T-helper 17 cell (primary cell): ENCODE measurements at regions not wholly inside any gene's neighbourhood (a gene's known extent, or its start where the extent isn't known, plus 50 kb on each side); places are given as distances from the start of the nearest gene placed in this dataset.
A peak's percentile ranks its signal among the peaks of the same experiment; 100 is the strongest.

ENCODE experiments used
- ATAC-seq: fragments of 150-1000 bp; cut with Tn5 transposase; 2 replicates; pipeline ENCODE4 v1.10.0; 2021; ENCODE audit warnings: mild to moderate bottlenecking, moderate library complexity
- DNase-seq, 3 donors: peaks; one replicate each; pipeline versions ENCODE4 v3.0.0 to v3.0.0-alpha.2; 2020 to 2021
- H3K9me3 ChIP-seq: one replicate; pipeline ENCODE4 v1.7.0; 2013; ENCODE audit warnings: low read length, mild to moderate bottlenecking; ENCODE audit not compliant: control insufficient read depth, poor library complexity, severe bottlenecking
- H3K27ac Mint-ChIP-seq: one replicate; pipeline ENCODE4 v1.8.0; 2022; ENCODE audit warnings: mild to moderate bottlenecking, moderate library complexity, mixed read lengths
- H3K27me3 Mint-ChIP-seq: one replicate; pipeline ENCODE4 v1.8.0; 2022; ENCODE audit warnings: mixed read lengths
- H3K36me3 Mint-ChIP-seq: one replicate; pipeline ENCODE4 v1.8.0; 2022; ENCODE audit warnings: low read depth, mixed read lengths
- H3K4me1 Mint-ChIP-seq: one replicate; pipeline ENCODE4 v1.8.0; 2022; ENCODE audit warnings: mild to moderate bottlenecking, mixed read lengths
- H3K4me3 Mint-ChIP-seq: one replicate; pipeline ENCODE4 v1.8.0; 2022; ENCODE audit warnings: mild to moderate bottlenecking, moderate library complexity, mixed read lengths

DNA sequence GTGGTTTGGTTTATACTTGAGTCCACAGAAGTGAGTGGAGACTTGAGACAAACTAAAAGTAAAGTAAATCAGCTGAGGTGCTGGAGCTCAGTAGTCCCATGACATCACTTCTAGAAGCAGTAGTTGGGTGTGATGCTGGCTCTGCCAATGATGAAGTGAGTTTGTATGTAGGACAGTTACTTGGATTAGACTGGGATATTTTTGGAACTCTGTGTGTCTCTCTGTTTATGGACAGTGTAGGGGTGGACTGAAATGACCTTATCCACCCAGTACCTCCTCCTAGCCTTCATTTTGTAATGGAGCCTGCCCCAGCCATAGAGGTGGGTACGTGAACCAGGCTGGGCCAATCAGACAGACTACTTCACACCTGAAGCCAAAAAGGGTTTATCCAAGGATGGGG, 52.2 kb downstream of the POLR1D start:
- Mint-ChIP-seq H3K27me3 (peaks cover 7% of the 10 kb centered on the region), H3K4me1 (no peaks in the 10 kb centered on the region), H3K4me3 (no peak overlapping the region), H3K36me3 (no peaks in the 10 kb centered on the region), H3K27ac (no peak overlapping the region)
- DNase-seq (no peak), ATAC-seq (no peak)
- H3K9me3 ChIP-seq = no peaks in the 10 kb centered on the region

- H3K4me1 Mint-ChIP-seq = no peaks in the 10 kb centered on the region
- no peaks in the 10 kb centered on the region for H3K9me3 ChIP-seq
- H3K36me3 Mint-ChIP-seq = peaks cover 4% of the 10 kb centered on the region
- ATAC-seq (no peak), DNase-seq (no peak)
- H3K27ac Mint-ChIP-seq = no peak overlapping the region
- peaks cover 29% of the 10 kb centered on the region for H3K27me3 Mint-ChIP-seq
- no peak overlapping the region for H3K4me3 Mint-ChIP-seq
Observed at GRCh38 chr13:27678306-27679040, 56.8 kb downstream of the POLR1D start.

GRCh38 chr13:27679396-27679795, 57.7 kb downstream of the POLR1D start:
- no peaks in the 10 kb centered on the region for H3K9me3 ChIP-seq
- no peaks in the 10 kb centered on the region for H3K4me1 Mint-ChIP-seq
- H3K27me3 Mint-ChIP-seq = peaks cover 29% of the 10 kb centered on the region
- peaks cover 4% of the 10 kb centered on the region for H3K36me3 Mint-ChIP-seq
- H3K27ac Mint-ChIP-seq = no peak overlapping the region
- no peak for ATAC-seq
- DNase-seq = no peak
- H3K4me3 Mint-ChIP-seq = no peak overlapping the region

DNA sequence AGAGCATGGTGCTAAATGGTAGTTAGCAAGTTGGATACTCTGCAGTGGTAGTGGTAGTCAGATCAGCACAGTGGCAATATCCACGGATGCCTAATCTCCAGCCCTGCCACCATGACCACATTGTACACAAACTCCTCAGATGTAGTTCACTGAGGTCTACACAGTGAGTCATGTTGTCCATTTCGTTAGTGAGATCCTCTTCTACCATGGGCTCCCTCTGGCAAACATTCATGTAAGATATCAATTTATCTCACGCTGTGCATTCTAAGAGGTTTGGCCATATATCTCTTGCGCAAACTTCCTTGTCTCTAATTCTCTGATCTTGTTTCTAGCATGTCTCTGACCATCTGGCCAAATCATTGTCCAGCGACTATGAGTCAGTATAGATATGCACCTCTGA, 58.2 kb downstream of the POLR1D start:
- Mint-ChIP-seq H3K4me3 (no peak overlapping the region), H3K4me1 (no peaks in the 10 kb centered on the region), H3K36me3 (peaks cover 4% of the 10 kb centered on the region), H3K27ac (no peak overlapping the region), H3K27me3 (peaks cover 29% of the 10 kb centered on the region)
- H3K9me3 ChIP-seq = no peaks in the 10 kb centered on the region
- ATAC-seq = no peak
- DNase-seq = no peak

DNA sequence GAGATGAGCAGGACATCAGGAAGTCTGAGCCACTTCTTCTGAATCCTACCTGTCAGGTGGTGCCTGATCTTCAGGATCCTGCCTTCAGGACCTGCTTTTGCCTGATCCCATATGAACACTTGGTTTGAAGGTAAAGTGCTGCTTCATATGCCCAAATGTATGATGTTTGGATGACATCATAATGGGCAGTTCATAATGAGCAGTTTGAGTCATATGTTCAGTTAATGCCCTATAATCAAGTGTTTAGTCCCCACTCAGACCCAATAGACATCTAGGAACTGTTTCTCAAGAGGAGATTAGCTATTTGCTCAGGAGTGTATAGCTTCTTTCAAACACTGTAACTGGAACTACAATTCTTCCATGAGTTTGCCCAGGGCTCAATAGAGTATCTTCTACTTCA, 58.8 kb downstream of the POLR1D start:
- no peak overlapping the region for H3K27ac Mint-ChIP-seq

GRCh38 chr13:27691207-27691606, 69.5 kb downstream of the POLR1D start:
- Mint-ChIP-seq H3K4me3 (no peak overlapping the region), H3K36me3 (no peaks in the 10 kb centered on the region), H3K27me3 (no peaks in the 10 kb centered on the region), H3K4me1 (no peaks in the 10 kb centered on the region), H3K27ac (no peak overlapping the region)
- DNase-seq (no peak), ATAC-seq (no peak)
- H3K9me3 ChIP-seq = no peaks in the 10 kb centered on the region

More for the DNA sequence above, 58.8 kb downstream of the POLR1D start:
- H3K4me1 Mint-ChIP-seq = no peaks in the 10 kb centered on the region
- H3K36me3 Mint-ChIP-seq = peaks cover 4% of the 10 kb centered on the region
- H3K27me3 Mint-ChIP-seq = peaks cover 29% of the 10 kb centered on the region
- ATAC-seq (no peak), DNase-seq (no peak)
- no peak overlapping the region for H3K4me3 Mint-ChIP-seq
- H3K9me3 ChIP-seq = no peaks in the 10 kb centered on the region

GRCh38 chr13:27696731-27697130, 75.0 kb downstream of the POLR1D start:
- no peak for ATAC-seq

GRCh38 chr13:27699952-27700351, 78.3 kb downstream of the POLR1D start:
- H3K9me3 ChIP-seq = no peaks in the 10 kb centered on the region
- Mint-ChIP-seq H3K4me3 (no peak overlapping the region), H3K36me3 (no peaks in the 10 kb centered on the region), H3K27me3 (no peaks in the 10 kb centered on the region), H3K4me1 (peaks cover 2% of the 10 kb centered on the region), H3K27ac (no peak overlapping the region)
- ATAC-seq (no peak), DNase-seq (no peak)

More at GRCh38 chr13:27696731-27697130, 75.0 kb downstream of the POLR1D start:
- DNase-seq = no peak
- Mint-ChIP-seq H3K27me3 (no peaks in the 10 kb centered on the region), H3K27ac (no peak overlapping the region), H3K4me3 (no peak overlapping the region), H3K36me3 (no peaks in the 10 kb centered on the region), H3K4me1 (no peaks in the 10 kb centered on the region)
- H3K9me3 ChIP-seq = no peaks in the 10 kb centered on the region

- H3K27me3 Mint-ChIP-seq = peaks cover 21% of the 10 kb centered on the region
- H3K9me3 ChIP-seq = peaks cover 2% of the 10 kb centered on the region
- ATAC-seq (peak; percentile 62), DNase-seq (no peak)
- peaks cover 4% of the 10 kb centered on the region for H3K36me3 Mint-ChIP-seq
- no peak overlapping the region for H3K4me3 Mint-ChIP-seq
- no peak overlapping the region for H3K27ac Mint-ChIP-seq
- H3K4me1 Mint-ChIP-seq = peaks cover 2% of the 10 kb centered on the region
Observed at GRCh38 chr13:27704681-27705080, 83.0 kb downstream of the POLR1D start.

- no peak overlapping the region for H3K27ac Mint-ChIP-seq
- peaks cover 25% of the 10 kb centered on the region for H3K27me3 Mint-ChIP-seq
- H3K4me1 Mint-ChIP-seq = peaks cover 2% of the 10 kb centered on the region
- ATAC-seq = no peak
- peaks cover 4% of the 10 kb centered on the region for H3K36me3 Mint-ChIP-seq
- H3K4me3 Mint-ChIP-seq = no peak overlapping the region
- DNase-seq = no peak
- H3K9me3 ChIP-seq = peaks cover 2% of the 10 kb centered on the region
Observed at GRCh38 chr13:27708325-27708724, 84.0 kb upstream of the GSX1 start.

DNA sequence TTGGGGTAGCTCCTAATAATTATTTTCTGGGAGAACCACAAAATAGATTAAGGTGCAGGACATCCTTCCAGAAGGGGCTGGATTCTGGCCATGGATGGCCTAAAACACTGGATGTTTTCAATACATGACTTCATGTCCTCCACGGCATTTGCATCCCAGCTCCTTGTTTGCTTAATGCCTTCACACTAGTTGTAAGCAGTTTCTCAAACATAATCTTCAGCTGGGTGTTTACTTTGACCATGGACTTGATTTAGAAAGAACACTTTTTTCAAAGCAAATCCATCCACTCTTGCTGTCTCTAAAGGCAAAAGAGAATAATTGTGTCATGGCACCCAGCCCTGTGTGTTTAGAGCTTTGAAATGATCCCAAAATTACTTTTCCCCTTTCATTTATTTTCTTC, 82.5 kb upstream of the GSX1 start:
- Mint-ChIP-seq H3K4me3 (no peak overlapping the region), H3K27me3 (peaks cover 25% of the 10 kb centered on the region), H3K27ac (no peak overlapping the region), H3K4me1 (no peaks in the 10 kb centered on the region), H3K36me3 (peaks cover 4% of the 10 kb centered on the region)
- peaks cover 2% of the 10 kb centered on the region for H3K9me3 ChIP-seq
- ATAC-seq = no peak
- no peak for DNase-seq

GRCh38 chr13:27712421-27712820, 79.9 kb upstream of the GSX1 start:
- no peaks in the 10 kb centered on the region for H3K4me1 Mint-ChIP-seq
- DNase-seq (no peak), ATAC-seq (no peak)
- no peak overlapping the region for H3K27ac Mint-ChIP-seq
- no peak overlapping the region for H3K4me3 Mint-ChIP-seq
- H3K36me3 Mint-ChIP-seq = no peaks in the 10 kb centered on the region
- no peaks in the 10 kb centered on the region for H3K9me3 ChIP-seq
- peaks cover 20% of the 10 kb centered on the region for H3K27me3 Mint-ChIP-seq

GRCh38 chr13:27713767-27714166, 78.5 kb upstream of the GSX1 start:
- no peaks in the 10 kb centered on the region for H3K36me3 Mint-ChIP-seq
- H3K4me1 Mint-ChIP-seq = no peaks in the 10 kb centered on the region
- peaks cover 10% of the 10 kb centered on the region for H3K27me3 Mint-ChIP-seq
- H3K4me3 Mint-ChIP-seq = no peak overlapping the region
- DNase-seq (no peak), ATAC-seq (no peak)
- H3K27ac Mint-ChIP-seq = peak overlapping the region; percentile 16
- no peaks in the 10 kb centered on the region for H3K9me3 ChIP-seq

DNA sequence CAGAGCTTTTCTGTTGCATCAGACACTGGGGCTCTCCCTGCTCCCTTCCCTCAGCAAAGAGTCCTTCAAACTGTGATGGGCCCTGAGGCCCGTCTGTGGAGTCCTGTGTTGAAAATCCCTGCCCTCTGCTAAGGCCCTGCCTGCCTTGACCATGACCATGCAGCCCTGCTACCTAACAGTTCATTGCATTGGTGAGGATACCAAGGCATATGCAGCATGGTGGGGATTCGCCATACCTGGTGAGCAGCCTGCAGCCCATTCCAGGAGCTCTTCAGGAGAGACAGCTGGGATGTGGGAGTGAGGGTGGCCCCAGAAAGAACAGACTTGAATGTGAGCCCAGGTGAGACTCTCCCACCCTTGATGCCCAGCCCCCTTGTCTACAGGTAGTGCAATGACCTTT, 70.6 kb upstream of the GSX1 start:
- DNase-seq (no peak), ATAC-seq (no peak)
- H3K27me3 Mint-ChIP-seq = peaks cover 17% of the 10 kb centered on the region
- no peak overlapping the region for H3K4me3 Mint-ChIP-seq
- peaks cover 2% of the 10 kb centered on the region for H3K4me1 Mint-ChIP-seq
- H3K9me3 ChIP-seq = no peaks in the 10 kb centered on the region
- H3K27ac Mint-ChIP-seq = no peak overlapping the region
- H3K36me3 Mint-ChIP-seq = peaks cover 3% of the 10 kb centered on the region
